Stimulated activated CD4-positive, alpha-beta T cell treated with anti-CD3 and anti-CD28 coated beads, Interleukin-2, amount 100 ng/mL, for 48 hours (primary cell): ENCODE measurements at regions not wholly inside any gene's neighbourhood (a gene's known extent, or its start where the extent isn't known, plus 50 kb on each side); places are given as distances from the start of the nearest gene placed in this dataset.
"Not testable (repeated sequence)": the region's sequence is repeated elsewhere in the genome, so short reads cannot be mapped to it uniquely, and the experiment has no call there.

Experiments
- DNase-seq, 2 donors: peaks; one replicate each; pipeline ENCODE4 v3.0.0-alpha.2; 2020

GRCh38 chr4:189800545-189801088, 140.1 kb upstream of the FRG1 start:
- DNase-seq: no peak

- DNase-seq: no peak
These were observed 137.8 kb upstream of the FRG1 start for GRCh38 chr4:189802884-189803283.

GRCh38 chr4:189804894-189805293, 135.8 kb upstream of the FRG1 start:
- DNase-seq: no peak

- no peak for DNase-seq
These were observed 134.2 kb upstream of the FRG1 start for GRCh38 chr4:189806506-189806905.

GRCh38 chr4:189807031-189807430, 133.6 kb upstream of the FRG1 start:
- no peak for DNase-seq

- DNase-seq: no peak
These were observed 131.4 kb upstream of the FRG1 start for GRCh38 chr4:189809241-189809735.

- DNase-seq: no peak
These were observed 130.8 kb upstream of the FRG1 start for GRCh38 chr4:189809839-189810238.

GRCh38 chr4:189810318-189811181, 130.1 kb upstream of the FRG1 start:
- DNase-seq: not testable (repeated sequence)

GRCh38 chr4:189815404-189816192, 125.1 kb upstream of the FRG1 start:
- DNase-seq: no peak

- DNase-seq: no peak
These were observed 118.3 kb upstream of the FRG1 start for GRCh38 chr4:189822326-189822725.

- no peak for DNase-seq
These were observed 117.1 kb upstream of the FRG1 start for GRCh38 chr4:189823591-189823990.

GRCh38 chr4:189825466-189825865, 115.2 kb upstream of the FRG1 start:
- no peak for DNase-seq

GRCh38 chr4:189826657-189827056, 114.0 kb upstream of the FRG1 start:
- DNase-seq: no peak

- no peak for DNase-seq
These were observed 112.5 kb upstream of the FRG1 start for GRCh38 chr4:189828081-189828697.

- no peak for DNase-seq
These were observed 108.1 kb upstream of the FRG1 start for GRCh38 chr4:189832528-189832927.

GRCh38 chr4:189834616-189835015, 106.1 kb upstream of the FRG1 start:
- DNase-seq: no peak

GRCh38 chr4:189835505-189835904, 105.2 kb upstream of the FRG1 start:
- DNase-seq: no peak

- DNase-seq: no peak
These were observed 103.2 kb upstream of the FRG1 start for GRCh38 chr4:189837471-189837870.

GRCh38 chr4:189838821-189839497, 101.7 kb upstream of the FRG1 start:
- DNase-seq: no peak

- no peak for DNase-seq
These were observed 100.3 kb upstream of the FRG1 start for GRCh38 chr4:189840356-189840755.

GRCh38 chr4:189843413-189844009, 97.2 kb upstream of the FRG1 start:
- no peak for DNase-seq
